GM12878 (cell line): ENCODE measurements at regions not wholly inside any gene's neighbourhood (a gene's known extent, or its start where the extent isn't known, plus 50 kb on each side); places are given as distances from the start of the nearest gene placed in this dataset.

Experiments
- ATAC-seq: fragments of 200-7000 bp; cut with Tn5 transposase; 3 replicates; pipeline ENCODE4 v1.9.1; 2020; ENCODE audit warnings: mild to moderate bottlenecking, moderate library complexity
- BruUV-seq: library from RNA; stranded (reverse); fragments of 400-500 nt; replicated peaks from 2 replicates; lab custom pipeline; 2021; lab: Mats Ljungman, UMichigan
- CTCF ChIA-PET: fragments of 300-600 bp; sonication (Branson Sonifier 250); formaldehyde crosslinking; extraction: SDS; loops from one replicate; lab custom pipeline; 2021; ENCODE audit warnings: inconsistent platforms; lab: Yijun Ruan, JAX
- POLR2A ChIA-PET: fragments of 350-600 bp; formaldehyde crosslinking; extraction: SDS; loops from one replicate; lab custom pipeline; 2021; ENCODE audit warnings: inconsistent platforms; lab: Charles Lee
- RAD21 ChIA-PET: fragments of 300-600 bp; sonication (Branson Sonifier 250); formaldehyde crosslinking; loops from one replicate; lab custom pipeline; 2023; ENCODE audit warnings: antibody characterized with exemption; ENCODE audit not compliant: unreplicated experiment; lab: Charles Lee
- SMC1A ChIA-PET: fragments of 300-600 bp; sonication (Branson Sonifier 250); formaldehyde crosslinking; loops from one replicate; lab custom pipeline; 2023; ENCODE audit not compliant: unreplicated experiment, uncharacterized antibody; lab: Charles Lee
- DNase-seq: peaks from one replicate; pipeline ENCODE4 v3.0.0-alpha.2; 2011; ENCODE audit warnings: low read depth, low spot score
- FAIRE-seq: peaks from 3 replicates; lab custom pipeline; 2011; peaks lifted over from hg19 to GRCh38; lab: Jason Lieb, UNC
- H2AFZ ChIP-seq: 2 replicates; pipeline ENCODE4 v1.6.0; 2011; ENCODE audit warnings: low read depth, low read length, control low read depth; ENCODE audit not compliant: control insufficient read depth
- H3K27ac ChIP-seq: 2 replicates; pipeline ENCODE4 v1.5.1; 2011; ENCODE audit warnings: control low read depth; ENCODE audit not compliant: control insufficient read depth, insufficient read depth
- H3K27me3 ChIP-seq, 2 experiments: replicated peaks in 1 of 2; 2 replicates each; pipeline versions ENCODE4 v1.6.0 to v1.6.1; 2011; ENCODE audit warnings: low read length in 1 of 2; ENCODE audit not compliant: control insufficient read depth in 2 of 2, insufficient read depth in 2 of 2
- H3K36me3 ChIP-seq, 2 experiments: 2 replicates each; pipeline ENCODE4 v1.5.1; 2011; ENCODE audit warnings: low read length in 1 of 2; ENCODE audit not compliant: control insufficient read depth in 2 of 2, insufficient read depth in 2 of 2
- H3K4me1 ChIP-seq: 2 replicates; pipeline ENCODE4 v1.6.1; 2011; ENCODE audit warnings: mild to moderate bottlenecking, low read length, moderate library complexity, mixed read lengths; ENCODE audit not compliant: control insufficient read depth, insufficient read depth
- H3K4me2 ChIP-seq: 2 replicates; pipeline ENCODE4 v1.6.0; 2011; ENCODE audit warnings: control low read depth; ENCODE audit not compliant: control insufficient read depth, insufficient read depth
- H3K4me3 ChIP-seq: fragments of 200-600 bp; sonication (generic); 2 replicates; pipeline ENCODE4 v1.5.1; 2016
- H3K79me2 ChIP-seq: 2 replicates; pipeline ENCODE4 v1.6.0; 2011; ENCODE audit warnings: low read length; ENCODE audit not compliant: control insufficient read depth, insufficient read depth
- H3K9ac ChIP-seq: 2 replicates; pipeline ENCODE4 v1.8.0; 2011; ENCODE audit warnings: low read length, control low read depth, mixed read lengths; ENCODE audit not compliant: control insufficient read depth, insufficient read depth
- H3K9me3 ChIP-seq: replicated peaks from 3 replicates; pipeline ENCODE4 v1.5.1; 2011; ENCODE audit warnings: mild to moderate bottlenecking, low read length; ENCODE audit not compliant: control insufficient read depth, insufficient read depth
- H4K20me1 ChIP-seq: 2 replicates; pipeline ENCODE4 v1.6.0; 2011; ENCODE audit not compliant: control insufficient read depth, insufficient read depth
- ASH2L ChIP-seq: fragments of 300-600, 200-600 bp; sonication (generic); IDR thresholded peaks from 2 replicates; pipeline ENCODE4 v1.6.1; 2017; ENCODE audit warnings: low read depth, mild to moderate bottlenecking, borderline replicate concordance
- ATF7 ChIP-seq: fragments of 450-650 bp; IDR thresholded peaks from 2 replicates; pipeline ENCODE4 v1.6.1; 2016; ENCODE audit warnings: low read depth, mild to moderate bottlenecking
- BACH1 ChIP-seq: fragments of 450-650 bp; IDR thresholded peaks from 2 replicates; pipeline ENCODE4 v1.6.1; 2017; ENCODE audit warnings: mild to moderate bottlenecking, borderline replicate concordance
- CUX1 ChIP-seq: IDR thresholded peaks from 2 replicates; pipeline ENCODE4 v1.6.1; 2012; ENCODE audit warnings: improper control_type of control experiment, low read depth, low read length; ENCODE audit not compliant: insufficient replicate concordance
- EGR1 ChIP-seq, 2 experiments: IDR thresholded peaks; 1 replicate in 1 of 2; 2 replicates in 1 of 2; pipeline ENCODE4 v1.6.1; 2011 to 2012; ENCODE audit warnings: low read depth in 2 of 2, low read length in 2 of 2, borderline replicate concordance in 1 of 2, mild to moderate bottlenecking in 1 of 2, moderate library complexity in 1 of 2
- EP300 ChIP-seq, 2 experiments: fragments of 150-350 bp in 1 of 2; IDR thresholded peaks; 2 replicates each; pipeline ENCODE4 v1.6.1; 2011 to 2012; ENCODE audit warnings: low read depth in 2 of 2, low read length in 2 of 2, borderline replicate concordance in 1 of 2, improper control_type of control experiment in 1 of 2, inconsistent platforms in 1 of 2; ENCODE audit not compliant: control insufficient read depth in 1 of 2
- JUNB ChIP-seq: IDR thresholded peaks from 2 replicates; pipeline ENCODE4 v1.6.1; 2016; ENCODE audit warnings: antibody characterized with exemption, mild to moderate bottlenecking
- KAT2A ChIP-seq: conservative IDR thresholded peaks from 2 replicates; pipeline ENCODE4 v1.6.1; 2011; ENCODE audit warnings: low read depth, low read length; ENCODE audit not compliant: control insufficient read depth
- MAX ChIP-seq: IDR thresholded peaks from 2 replicates; pipeline ENCODE4 v1.6.1; 2012; ENCODE audit warnings: low read depth, low read length, improper control_type of control experiment
- REST ChIP-seq: IDR thresholded peaks from 2 replicates; pipeline ENCODE4 v1.6.1; 2012; ENCODE audit warnings: mild to moderate bottlenecking, low read depth, low read length
- SREBF1 ChIP-seq: IDR thresholded peaks from 2 replicates; pipeline ENCODE4 v1.6.1; 2012; ENCODE audit warnings: mild to moderate bottlenecking, low read length
- STAT1 ChIP-seq: fragments of 450-650 bp; conservative IDR thresholded peaks from 2 replicates; pipeline ENCODE4 v1.6.1; 2014; ENCODE audit warnings: antibody characterized with exemption, mild to moderate bottlenecking
- WGBS: methylation state at CpG from one replicate; pipeline ENCODE4 v1.1.6; 2016; ENCODE audit warnings: low lambda C conversion rate; ENCODE audit not compliant: insufficient replicate concordance, insufficient coverage; ENCODE audit errors: missing lambda C conversion rate; 5-methylcytosine and 5-hydroxymethylcytosine counted together
- in situ Hi-C: fragments of 300-500 bp; cut with MboI; formaldehyde crosslinking; loops from 9 replicates; pipeline ENCODE4 v1.14.3; 2018; ENCODE audit warnings: mixed read lengths
- intact Hi-C: fragments of 100-400 bp; cut with micrococcal nuclease; formaldehyde crosslinking; loops from one replicate; pipeline ENCODE4 v1.14.2; 2022; ENCODE audit not compliant: unreplicated experiment

GRCh38 chr20:59390437-59390836 is 90.0 kb downstream of the EDN3 start (continued):
- TF ChIP-seq REST, result no peak
- no peak for TF ChIP-seq KAT2A
- no peak for TF ChIP-seq JUNB
- TF ChIP-seq ATF7, result no peak
- TF ChIP-seq BACH1, result no peak

- BruUV-seq, result no TSS peak
- ChIA-PET CTCF (interaction anchor here (1.8 kb wide), 1 partner anchor 12 kb away, joined by 5 read pairs; no protein-coding TSS in a partner anchor), RAD21 (no interaction called here), SMC1A (no interaction called here), POLR2A (no interaction called here)
- Histone ChIP-seq H3K36me3 (no peaks in the 10 kb centered on the region), H2AFZ (no peak overlapping the region), H3K27ac (no peak overlapping the region), H3K4me1 (no peaks in the 10 kb centered on the region), H3K4me2 (no peak overlapping the region), H3K79me2 (no peaks in the 10 kb centered on the region), H3K4me3 (no peak overlapping the region), H3K9ac (no peak overlapping the region), H3K27me3 (no peaks in the 10 kb centered on the region; a peak in 2 of 4 replicates), H4K20me1 (no peaks in the 10 kb centered on the region), H3K9me3 (no peaks in the 10 kb centered on the region)
- intact Hi-C loops, result no loop called here
- ATAC-seq (no peak), FAIRE-seq (no peak), DNase-seq (no peak)
- 24% methylated on average over 1 of the region's 1 CpG for WGBS
- in situ Hi-C loops, result no loop called here
- TF ChIP-seq EGR1 (IDR thresholded peaks at IDR 0.05; ENCODE audit: borderline replicate concordance in 1 of 2, low read depth in 2 of 2, low read length in 2 of 2) (no peak), EP300 (IDR thresholded peaks at IDR 0.05; ENCODE audit: borderline replicate concordance in 1 of 2, control insufficient read depth in 1 of 2, low read depth in 2 of 2, low read length in 2 of 2) (no peak), ASH2L (no peak), MAX (no peak), STAT1 (no peak), CUX1 (no peak), SREBF1 (no peak)
Observed at GRCh38 chr20:59391975-59392374, 91.6 kb downstream of the EDN3 start.
